Panc1 (cell line): ENCODE measurements at regions not wholly inside any gene's neighbourhood (a gene's known extent, or its start where the extent isn't known, plus 50 kb on each side); places are given as distances from the start of the nearest gene placed in this dataset.

Experiments
- CTCF ChIP-seq: fragments of 450-650 bp; IDR thresholded peaks from 2 replicates; pipeline ENCODE4 v1.5.1; 2017; ENCODE audit warnings: mild to moderate bottlenecking
- POLR2AphosphoS5 ChIP-seq: IDR thresholded peaks from 2 replicates; pipeline ENCODE4 v1.6.1; 2012; ENCODE audit warnings: mild to moderate bottlenecking, low read depth, low read length, moderate library complexity
- REST ChIP-seq, 2 experiments: IDR thresholded peaks; 2 replicates each; pipeline ENCODE4 v1.6.1; 2011 to 2012; ENCODE audit warnings: low read depth in 2 of 2, control low read depth in 1 of 2, low read length in 1 of 2, mild to moderate bottlenecking in 1 of 2, moderate library complexity in 1 of 2; ENCODE audit not compliant: insufficient read depth in 1 of 2
- SIN3A ChIP-seq: IDR thresholded peaks from 2 replicates; pipeline ENCODE4 v1.6.1; 2012; ENCODE audit warnings: low read depth, mild to moderate bottlenecking, low read length, moderate library complexity, borderline replicate concordance; ENCODE audit not compliant: insufficient read depth

GRCh38 chr5:116718317-116718716 is 143.7 kb upstream of the SEMA6A start:
- TF ChIP-seq CTCF: no peak
- no peak for TF ChIP-seq POLR2AphosphoS5
- TF ChIP-seq SIN3A: no peak
- TF ChIP-seq REST (IDR thresholded peaks at IDR 0.05; ENCODE audit: insufficient read depth in 1 of 2, low read depth in 2 of 2, low read length in 1 of 2): no peak
